Breast epithelium (tissue), 3 donors: ENCODE measurements at regions not wholly inside any gene's neighbourhood (a gene's known extent, or its start where the extent isn't known, plus 50 kb on each side); places are given as distances from the start of the nearest gene placed in this dataset.

Experiments
- POLR2A ChIP-seq: fragments of 450-650 bp; IDR thresholded peaks from one replicate; pipeline ENCODE4 v1.6.1; 2016; ENCODE audit warnings: antibody characterized with exemption, mild to moderate bottlenecking, moderate library complexity
- POLR2AphosphoS5 ChIP-seq, 3 donors: sonication (generic); formaldehyde crosslinking; IDR thresholded peaks; one replicate each; pipeline ENCODE4 v1.6.1; 2017; ENCODE audit warnings: antibody characterized with exemption in 3 of 3
- TF ChIP-seq, protein P1 (sequence below), 3 donors: fragments of 450-650 bp; IDR thresholded peaks; one replicate each; pipeline ENCODE4 v1.5.1; 2016 to 2017; ENCODE audit warnings: antibody characterized with exemption in 3 of 3, mild to moderate bottlenecking in 3 of 3, moderate library complexity in 3 of 3

DNA sequence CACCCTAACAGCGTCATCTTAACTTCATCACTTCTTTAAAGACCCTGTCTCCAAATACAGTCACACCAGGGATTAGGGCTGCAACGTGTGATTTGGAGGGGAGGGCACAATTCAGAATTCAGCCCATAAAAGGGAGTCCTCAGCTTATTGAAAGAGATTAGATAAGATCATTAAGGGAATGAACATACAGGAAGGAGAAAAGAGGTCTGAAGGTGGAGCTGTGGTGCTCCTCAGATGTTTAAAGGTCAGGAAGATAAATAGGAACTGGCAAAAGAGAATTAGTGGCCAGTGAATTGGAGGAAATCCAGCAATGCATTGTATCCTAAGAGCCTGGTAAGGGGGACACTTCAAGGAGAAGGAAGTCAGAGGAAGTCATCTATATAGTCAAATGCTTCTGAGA lies 113.5 kb downstream of the PROX1 start:
- TF ChIP-seq, protein P1, sequence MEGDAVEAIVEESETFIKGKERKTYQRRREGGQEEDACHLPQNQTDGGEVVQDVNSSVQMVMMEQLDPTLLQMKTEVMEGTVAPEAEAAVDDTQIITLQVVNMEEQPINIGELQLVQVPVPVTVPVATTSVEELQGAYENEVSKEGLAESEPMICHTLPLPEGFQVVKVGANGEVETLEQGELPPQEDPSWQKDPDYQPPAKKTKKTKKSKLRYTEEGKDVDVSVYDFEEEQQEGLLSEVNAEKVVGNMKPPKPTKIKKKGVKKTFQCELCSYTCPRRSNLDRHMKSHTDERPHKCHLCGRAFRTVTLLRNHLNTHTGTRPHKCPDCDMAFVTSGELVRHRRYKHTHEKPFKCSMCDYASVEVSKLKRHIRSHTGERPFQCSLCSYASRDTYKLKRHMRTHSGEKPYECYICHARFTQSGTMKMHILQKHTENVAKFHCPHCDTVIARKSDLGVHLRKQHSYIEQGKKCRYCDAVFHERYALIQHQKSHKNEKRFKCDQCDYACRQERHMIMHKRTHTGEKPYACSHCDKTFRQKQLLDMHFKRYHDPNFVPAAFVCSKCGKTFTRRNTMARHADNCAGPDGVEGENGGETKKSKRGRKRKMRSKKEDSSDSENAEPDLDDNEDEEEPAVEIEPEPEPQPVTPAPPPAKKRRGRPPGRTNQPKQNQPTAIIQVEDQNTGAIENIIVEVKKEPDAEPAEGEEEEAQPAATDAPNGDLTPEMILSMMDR (IDR thresholded peaks at IDR 0.05) = no peak
- TF ChIP-seq POLR2A = no peak
- no peak for TF ChIP-seq POLR2AphosphoS5 (IDR thresholded peaks at IDR 0.05)
